Upper lobe of left lung (tissue), 4 donors: ENCODE measurements at regions not wholly inside any gene's neighbourhood (a gene's known extent, or its start where the extent isn't known, plus 50 kb on each side); places are given as distances from the start of the nearest gene placed in this dataset.

Experiments
- EP300 ChIP-seq, 4 donors: sonication (generic); formaldehyde crosslinking; IDR thresholded peaks; one replicate each; pipeline ENCODE4 v1.5.1; 2017; ENCODE audit warnings: antibody characterized with exemption in 4 of 4, control low read depth in 2 of 4
- POLR2A ChIP-seq, 4 donors: fragments of 450-650 bp; IDR thresholded peaks; one replicate each; pipeline ENCODE4 v1.5.1; 2016 to 2017; ENCODE audit warnings: antibody characterized with exemption in 4 of 4, mild to moderate bottlenecking in 2 of 4
- POLR2AphosphoS5 ChIP-seq, 2 donors: sonication (generic); formaldehyde crosslinking; IDR thresholded peaks; one replicate each; pipeline ENCODE4 v1.5.1; 2017; ENCODE audit warnings: antibody characterized with exemption in 2 of 2
- TF ChIP-seq, protein P1 (sequence below), 6 experiments: fragments of 450-650 bp in 4 of 6; fragments of 200-600 bp in 2 of 6; sonication (generic) in 2 of 6; IDR thresholded peaks; one replicate each; pipeline ENCODE4 v1.5.1; 2016 to 2019; ENCODE audit warnings: antibody characterized with exemption in 6 of 6

DNA sequence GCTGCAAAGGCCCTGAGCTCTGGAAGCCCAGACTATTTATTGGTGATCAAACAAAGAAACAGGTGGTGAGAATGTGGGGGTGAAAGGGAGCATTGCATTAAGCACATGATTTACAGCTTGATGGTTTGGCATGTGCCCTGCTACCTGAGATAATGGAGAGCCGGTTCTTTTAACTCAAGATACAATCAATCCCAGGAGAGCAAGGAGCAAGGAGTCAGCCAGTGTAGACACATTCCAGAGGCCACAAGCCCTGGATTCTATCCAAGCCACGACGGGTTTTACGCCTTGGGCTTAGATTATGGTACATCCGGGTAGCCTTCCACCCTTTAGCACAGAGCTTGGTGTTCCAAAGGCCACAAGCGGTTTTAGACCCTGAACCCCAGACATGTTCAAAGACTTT lies 292.2 kb downstream of the CYLC2 start:
- TF ChIP-seq, protein P1, sequence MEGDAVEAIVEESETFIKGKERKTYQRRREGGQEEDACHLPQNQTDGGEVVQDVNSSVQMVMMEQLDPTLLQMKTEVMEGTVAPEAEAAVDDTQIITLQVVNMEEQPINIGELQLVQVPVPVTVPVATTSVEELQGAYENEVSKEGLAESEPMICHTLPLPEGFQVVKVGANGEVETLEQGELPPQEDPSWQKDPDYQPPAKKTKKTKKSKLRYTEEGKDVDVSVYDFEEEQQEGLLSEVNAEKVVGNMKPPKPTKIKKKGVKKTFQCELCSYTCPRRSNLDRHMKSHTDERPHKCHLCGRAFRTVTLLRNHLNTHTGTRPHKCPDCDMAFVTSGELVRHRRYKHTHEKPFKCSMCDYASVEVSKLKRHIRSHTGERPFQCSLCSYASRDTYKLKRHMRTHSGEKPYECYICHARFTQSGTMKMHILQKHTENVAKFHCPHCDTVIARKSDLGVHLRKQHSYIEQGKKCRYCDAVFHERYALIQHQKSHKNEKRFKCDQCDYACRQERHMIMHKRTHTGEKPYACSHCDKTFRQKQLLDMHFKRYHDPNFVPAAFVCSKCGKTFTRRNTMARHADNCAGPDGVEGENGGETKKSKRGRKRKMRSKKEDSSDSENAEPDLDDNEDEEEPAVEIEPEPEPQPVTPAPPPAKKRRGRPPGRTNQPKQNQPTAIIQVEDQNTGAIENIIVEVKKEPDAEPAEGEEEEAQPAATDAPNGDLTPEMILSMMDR (IDR thresholded peaks at IDR 0.05): no peak
- TF ChIP-seq POLR2A (IDR thresholded peaks at IDR 0.05) (no peak), POLR2AphosphoS5 (IDR thresholded peaks at IDR 0.05) (no peak), EP300 (IDR thresholded peaks at IDR 0.05) (no peak)
